GM19351 (cell line): ENCODE measurements at regions not wholly inside any gene's neighbourhood (a gene's known extent, or its start where the extent isn't known, plus 50 kb on each side); places are given as distances from the start of the nearest gene placed in this dataset.

Experiments used
- ATAC-seq: cut with Tn5 transposase; IDR thresholded peaks from one replicate; pipeline ENCODE4 v1.9.1; 2021; ENCODE audit warnings: mild to moderate bottlenecking, moderate library complexity; ENCODE audit not compliant: unreplicated experiment

DNA sequence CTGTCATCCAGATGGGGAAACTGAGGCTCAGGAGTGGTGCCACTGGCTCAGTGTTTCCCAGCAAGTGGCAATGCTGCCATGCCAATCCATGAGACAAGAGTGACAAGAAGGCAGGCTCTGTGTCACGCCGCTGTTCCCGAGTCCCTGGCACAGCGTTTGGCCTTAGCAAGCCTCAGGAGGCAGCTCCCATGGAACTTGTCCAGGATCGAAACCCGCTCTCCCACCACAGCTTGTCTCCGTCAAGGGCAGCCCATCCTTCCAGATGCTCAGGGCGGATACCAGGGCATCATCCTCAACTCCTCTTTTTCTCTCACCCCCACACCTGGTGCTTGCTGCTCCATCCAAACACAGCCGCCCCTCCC lies 110.6 kb upstream of the PTPN1 start:
- ATAC-seq = no peak

DNA sequence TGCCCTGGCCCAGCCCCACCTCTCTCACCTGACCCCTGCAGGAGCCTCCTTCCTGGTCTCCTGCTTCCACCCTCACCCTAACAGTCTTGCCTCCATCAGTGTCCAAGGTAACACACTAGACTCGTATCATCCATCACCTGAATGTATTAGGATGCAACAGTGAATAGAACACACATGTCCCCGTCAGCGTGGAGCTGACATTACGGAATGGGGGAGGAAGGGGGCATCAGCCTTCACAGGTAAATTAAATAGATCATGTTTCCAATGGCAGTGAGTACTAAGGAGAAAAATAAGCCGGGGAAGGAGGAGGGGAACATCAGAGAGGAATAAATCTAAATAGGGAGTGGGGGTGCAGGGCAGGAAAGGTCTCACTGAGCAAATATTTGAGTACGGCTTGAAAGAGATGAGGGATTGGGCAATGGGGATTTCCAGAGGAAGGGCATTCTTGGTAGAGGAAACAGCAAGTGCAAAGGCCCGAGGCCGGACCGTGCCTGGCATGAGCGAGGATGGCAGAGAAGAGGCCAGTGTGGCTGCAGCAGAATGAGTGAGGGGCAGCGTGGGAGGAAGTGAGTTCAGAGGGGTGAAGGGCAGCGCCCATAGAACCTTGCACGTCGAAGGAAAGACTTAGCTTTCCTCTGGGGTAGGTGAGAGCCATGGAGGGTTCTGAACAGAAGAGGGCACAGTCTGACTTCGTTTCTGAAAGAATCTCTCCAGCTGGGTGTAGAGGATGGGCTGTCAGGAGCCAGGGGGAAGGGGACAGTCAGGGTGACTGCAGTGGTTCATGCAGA lies 110.1 kb upstream of the PTPN1 start:
- no peak for ATAC-seq

DNA sequence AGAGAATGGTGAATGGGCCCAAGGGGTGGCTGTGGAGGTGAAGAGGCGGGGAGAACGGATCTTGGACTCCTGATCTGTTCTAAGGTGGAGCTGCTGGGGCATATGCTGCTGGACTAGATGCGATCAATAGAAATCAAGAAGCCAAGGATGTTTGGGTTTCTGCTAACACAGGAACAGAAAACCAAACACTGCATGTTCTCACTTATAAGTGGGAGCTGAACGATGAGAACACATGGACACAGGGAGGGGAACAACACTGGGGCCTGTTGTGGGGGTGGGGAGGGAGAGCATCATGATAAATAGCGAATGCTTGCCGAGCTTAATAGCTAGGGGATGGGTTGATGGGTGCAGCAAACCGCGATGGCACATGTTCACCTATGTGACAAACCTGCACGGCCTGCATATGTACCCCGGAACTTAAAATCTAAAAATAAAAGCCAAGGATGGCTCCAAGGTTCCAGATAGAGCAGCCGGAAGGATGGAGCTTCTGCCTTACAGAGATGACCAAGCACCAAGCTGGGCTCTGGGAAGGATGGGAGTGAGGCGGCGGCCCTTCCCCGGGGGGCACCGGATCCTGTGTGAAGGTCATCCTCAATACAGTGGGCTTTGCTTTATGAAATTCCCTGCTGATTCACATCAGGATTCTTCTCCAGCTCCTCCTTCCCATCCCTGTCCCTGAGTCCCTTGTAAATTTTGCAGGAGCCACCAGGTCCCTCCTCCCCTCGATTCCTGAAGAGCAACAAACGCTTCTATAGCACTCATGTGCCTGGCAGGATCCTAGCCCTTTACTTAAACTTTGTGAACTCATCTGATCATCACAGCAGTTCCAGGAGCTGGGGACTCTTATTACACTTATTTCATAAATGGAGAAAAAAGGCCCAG lies 109.2 kb upstream of the PTPN1 start:
- ATAC-seq = no peak

DNA sequence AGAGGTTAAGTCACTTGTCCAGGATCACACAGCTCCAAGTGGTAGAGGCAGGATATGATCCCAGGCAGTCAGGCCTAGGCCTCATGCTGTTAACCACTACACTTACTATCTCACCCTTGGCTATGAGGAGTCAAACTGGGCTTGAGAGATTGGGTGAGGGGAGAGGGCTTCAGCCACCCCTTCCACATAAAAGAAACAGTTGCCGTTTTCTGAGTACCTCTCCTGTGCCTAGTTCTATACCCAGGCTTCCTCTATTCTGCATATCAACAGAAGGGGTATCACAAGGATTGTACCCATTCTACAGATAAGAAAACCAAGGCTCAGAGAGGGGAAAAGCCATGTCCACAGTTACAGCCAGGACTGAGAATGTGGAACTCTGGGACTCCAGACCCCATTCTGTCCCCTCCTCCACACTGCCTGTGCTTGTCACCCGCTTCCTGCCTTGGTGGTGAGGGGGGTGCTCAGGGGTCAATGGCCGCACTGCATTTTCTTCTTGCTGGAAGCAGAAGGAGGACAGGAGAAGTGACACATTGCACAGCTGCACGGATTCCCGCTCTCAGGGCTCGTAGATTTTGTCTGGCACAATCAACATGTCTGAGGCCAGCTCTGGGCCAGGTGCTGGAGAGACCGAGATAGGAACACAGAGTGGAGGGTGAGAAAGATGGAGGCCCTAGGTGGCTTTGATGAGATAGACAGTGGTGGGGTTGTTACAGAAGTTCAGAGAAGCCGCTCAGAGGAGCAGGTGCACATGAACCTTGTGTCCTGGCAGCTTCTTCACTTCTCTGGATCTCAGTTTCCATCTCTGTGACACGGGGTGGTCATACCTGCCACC lies 108.4 kb upstream of the PTPN1 start:
- no peak for ATAC-seq

DNA sequence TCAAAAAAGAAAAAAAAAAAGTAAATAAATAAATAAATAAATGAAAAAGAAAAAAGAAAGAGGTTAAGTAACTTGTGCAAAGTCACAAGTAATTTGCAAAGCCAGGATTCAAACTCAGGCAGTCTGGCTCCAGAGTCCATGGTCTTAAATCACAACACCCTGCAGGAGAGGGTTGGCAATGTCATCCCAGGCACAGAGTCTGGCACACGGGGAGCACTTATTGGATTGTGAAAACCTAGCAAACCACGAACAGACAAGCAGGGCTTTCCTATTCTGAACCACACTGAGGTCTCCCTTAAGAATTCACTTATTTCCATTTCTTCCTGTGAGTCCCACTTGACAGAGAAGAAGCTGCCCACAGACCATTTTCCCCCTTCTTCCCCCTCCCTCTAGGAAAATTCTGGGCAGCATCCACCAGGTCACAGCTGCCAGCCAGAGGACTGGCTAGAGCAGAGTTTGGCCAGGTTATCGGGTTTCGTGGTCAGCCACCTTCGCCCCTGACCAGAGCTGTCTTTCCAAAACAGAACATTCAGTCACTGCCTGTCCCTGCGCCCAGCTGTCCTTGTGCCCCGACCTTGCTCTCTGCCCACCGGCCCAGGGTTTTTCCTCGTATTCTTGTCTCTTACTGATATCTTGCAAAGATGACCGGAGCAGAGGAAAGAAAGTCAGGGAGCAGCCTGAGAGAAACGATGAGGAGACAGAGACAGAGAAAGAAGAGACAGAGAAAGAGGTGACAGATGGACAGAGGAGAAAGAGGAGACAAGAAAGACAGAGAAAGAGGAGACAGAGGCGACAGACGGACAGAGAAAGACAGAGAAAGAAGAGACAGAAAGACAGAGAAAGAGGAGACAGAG lies 106.4 kb upstream of the PTPN1 start:
- ATAC-seq = no peak

DNA sequence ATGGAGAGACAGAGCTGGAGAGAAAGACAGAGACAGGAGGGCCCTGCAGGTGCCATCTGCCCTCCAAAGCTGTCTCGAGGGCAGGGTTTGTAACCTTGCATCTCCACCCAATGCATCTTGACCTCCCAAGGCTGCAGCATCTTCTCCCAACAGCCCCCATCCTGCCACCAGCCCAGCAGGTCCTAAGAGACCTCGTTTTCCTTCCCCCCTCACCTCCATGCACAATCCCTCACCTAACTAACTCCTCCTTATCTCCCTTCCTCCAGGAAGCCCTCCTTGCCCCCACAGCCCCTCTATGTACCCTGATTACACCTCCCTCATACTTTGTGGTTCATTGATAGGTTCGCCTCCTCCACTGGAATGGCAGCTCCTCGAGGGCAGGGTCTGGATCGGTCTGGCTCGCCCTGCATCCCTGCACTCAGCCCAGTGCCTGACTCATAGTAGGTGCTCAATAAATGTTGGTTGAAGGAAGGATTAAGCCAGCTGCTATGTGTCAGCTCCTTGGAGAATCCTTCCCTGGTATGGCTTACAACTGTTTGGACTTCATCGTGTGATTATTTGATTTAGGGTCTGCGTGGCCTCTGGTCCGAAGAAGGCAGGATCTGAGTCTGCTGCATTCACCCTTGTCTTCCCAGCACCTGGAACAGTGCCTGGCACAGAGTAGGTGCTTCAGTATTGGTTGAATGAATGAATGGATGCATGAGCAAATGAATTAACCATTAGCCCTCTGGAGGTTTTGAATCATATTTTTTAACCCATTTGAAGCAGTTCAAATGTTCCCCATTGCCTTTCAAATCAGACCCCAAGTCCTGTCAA lies 105.6 kb upstream of the PTPN1 start:
- no peak for ATAC-seq

DNA sequence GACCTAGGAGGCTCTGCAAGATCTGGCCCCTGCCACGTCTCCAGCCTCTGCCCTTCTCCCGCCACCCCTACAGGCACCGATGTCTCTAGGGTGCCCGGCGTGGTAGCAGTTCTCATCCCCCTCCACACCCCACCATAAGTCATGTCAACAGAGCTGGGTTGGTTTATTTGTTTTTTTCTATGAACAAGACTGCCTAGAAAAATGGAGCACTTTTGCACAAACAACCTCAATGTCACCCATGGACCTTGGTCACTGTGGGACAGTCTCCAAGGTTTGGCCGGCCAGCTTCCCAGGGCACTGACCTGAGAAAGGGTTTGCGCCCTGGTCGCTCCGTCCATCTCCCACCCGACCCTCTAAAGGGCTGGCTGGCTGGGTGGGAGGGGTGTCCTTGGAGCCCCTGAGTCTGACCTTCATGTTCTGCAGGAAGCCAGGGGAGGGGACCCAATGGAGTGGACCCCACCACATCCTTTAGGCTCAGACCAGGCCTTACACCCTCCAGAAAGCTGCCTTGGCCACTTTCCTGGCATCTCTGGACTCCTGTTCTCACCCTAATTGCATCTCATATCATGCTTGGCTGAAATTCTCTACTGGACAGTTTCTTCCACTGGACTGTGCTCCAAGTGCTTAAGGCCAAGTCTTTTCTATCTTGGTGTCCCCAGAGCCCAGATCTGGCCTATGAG lies 104.8 kb upstream of the PTPN1 start:
- ATAC-seq = no peak

DNA sequence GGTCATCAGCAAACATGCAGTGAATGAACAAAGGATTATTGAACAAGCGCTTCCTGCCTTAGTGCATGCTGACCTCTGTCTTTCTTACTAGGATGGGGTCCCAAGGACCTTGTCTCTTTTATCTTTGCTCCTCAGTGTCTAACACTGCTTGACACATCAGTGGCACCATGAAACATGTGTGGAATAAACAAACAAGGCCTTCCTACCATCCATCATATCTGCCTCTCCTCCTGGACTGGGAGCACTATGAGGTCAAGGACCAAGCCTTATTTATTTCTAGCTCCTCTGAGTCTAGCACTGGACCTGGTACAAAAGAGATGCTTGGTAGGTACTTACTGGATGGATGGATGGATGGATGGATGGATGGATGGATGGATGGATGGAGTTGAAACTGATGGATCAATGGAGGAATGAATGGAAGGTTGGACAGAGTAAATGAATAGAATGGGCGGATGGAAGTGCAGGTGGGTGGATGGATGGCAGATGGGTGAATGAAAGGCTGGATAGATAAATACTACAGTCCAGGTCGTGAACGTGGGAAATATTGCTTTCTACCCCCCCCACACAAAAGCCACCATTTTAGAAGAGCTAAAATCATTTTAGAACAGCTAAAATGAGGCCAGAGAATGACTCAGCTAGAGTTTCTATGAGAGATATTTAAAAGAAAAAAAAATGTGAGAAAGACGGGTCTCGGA lies 104.1 kb upstream of the PTPN1 start:
- ATAC-seq = no peak

DNA sequence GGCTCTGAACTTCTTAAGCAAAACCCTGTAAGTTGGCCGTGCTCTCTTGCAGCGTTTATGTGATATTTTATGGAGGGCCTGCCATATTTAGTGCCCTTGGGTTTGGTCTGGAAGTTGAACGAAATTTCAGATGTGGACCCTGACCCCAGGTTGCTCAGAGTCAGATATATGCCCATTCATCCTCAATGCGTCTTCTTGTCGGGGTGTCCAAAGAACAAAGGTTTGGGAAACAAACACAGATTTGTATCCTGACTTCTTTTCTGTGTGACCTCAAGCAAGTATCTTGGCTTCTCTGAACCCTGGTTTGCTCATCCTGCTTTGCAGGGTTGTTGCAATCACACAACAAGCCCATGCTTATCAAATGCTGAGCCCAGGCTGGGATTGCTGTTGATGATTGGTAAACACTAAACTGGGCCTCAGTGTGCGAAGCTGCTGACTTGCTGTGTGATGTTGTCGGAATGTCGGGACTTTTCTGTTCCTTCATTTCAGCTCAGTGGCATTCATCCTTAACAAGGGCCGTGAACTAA lies 103.5 kb upstream of the PTPN1 start:
- no peak for ATAC-seq

DNA sequence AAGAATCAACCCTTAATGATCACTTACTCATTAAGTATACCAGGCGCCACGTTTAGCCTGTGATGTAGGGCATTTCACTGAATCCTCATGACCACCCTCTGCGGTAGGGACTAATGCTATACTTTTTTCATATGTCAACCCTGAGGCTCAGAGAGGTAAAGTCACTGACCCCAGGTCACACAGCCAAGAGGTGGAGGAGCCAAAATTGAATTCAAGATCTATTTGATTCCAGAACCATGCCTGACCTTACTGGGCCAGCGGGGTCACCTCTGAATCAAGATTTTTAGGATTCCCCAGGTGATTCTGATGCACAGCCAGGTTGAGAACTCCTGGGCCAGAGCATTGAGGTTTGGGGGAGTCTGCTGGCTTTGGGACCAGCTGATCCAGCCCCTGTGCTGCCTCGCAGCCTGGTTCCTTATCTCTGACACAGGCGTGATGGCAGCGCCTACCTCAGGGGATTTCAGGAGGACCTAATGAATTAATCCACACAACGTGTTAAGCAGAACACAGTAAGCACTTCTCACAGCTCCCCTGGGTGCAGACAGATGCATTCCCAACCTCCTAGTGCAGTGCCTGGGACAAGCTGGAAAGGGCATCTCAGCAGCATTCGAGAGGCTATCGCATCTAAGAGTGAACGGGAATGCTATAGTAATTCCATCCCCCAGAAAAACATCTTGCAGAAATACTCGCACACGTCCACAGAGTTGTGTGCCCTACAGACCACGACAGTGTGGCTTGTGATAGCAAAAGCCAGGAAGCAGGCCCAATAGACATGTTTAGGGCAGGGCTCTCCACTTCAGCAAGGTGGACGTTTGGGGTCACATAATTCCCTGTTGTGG lies 101.4 kb upstream of the PTPN1 start:
- no peak for ATAC-seq

DNA sequence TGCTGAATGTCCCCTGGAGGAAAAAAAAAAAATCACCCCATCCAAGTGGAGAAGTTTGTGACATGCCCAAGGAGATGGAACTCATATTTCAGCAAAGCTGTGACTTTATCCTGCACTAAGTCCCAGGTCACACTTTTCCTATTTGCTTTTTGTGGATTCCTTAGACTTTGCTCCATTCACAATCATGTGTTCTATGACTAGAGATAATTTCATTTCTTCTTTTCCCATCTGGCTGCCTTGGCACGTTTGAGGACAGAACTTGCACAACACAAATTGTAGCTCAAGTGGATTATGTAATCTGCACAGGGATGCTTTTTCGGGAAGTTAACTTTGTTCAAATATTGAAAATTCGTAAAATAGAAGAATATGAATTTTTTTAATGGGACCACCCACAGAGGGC lies 100.7 kb upstream of the PTPN1 start:
- no peak for ATAC-seq

DNA sequence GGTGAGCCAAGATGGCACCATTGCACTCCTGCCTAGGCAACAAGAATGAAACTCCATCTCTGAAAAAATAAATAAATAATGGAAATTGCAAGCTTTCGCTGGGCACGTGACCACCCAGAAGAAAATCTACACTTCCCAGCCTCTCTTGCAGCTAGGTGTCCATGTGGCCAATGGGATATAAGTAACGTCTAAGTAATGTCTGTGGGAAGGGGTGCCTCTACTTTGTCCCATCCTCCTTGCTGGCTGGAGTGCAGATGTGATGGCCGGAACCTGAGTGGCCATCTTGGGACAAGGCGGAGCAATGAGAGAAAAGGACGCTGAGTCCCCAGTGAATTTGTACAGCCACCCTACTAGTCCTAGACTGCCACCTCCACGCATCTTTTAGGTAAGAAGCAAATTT lies 99.8 kb upstream of the PTPN1 start:
- no peak for ATAC-seq

DNA sequence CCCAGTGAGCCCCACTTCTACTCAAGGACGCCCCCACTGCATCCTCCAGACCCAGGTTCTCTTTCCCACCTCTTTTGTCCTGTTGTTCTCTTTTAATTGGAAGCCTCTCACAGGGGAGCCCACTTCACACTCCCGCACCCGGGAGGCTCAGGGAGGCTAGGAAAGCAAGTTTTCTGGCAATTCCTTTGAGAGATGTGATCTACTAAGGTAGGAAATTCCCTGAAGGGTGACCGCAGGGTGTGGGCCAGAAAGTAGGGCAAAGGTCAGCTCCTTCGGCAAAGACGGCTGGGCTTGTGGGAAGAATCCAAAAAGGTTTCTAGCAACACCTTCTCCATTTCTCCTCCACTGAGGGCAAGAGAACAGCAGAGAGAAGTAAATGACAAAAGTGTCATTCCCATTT lies 98.1 kb upstream of the PTPN1 start:
- no peak for ATAC-seq

DNA sequence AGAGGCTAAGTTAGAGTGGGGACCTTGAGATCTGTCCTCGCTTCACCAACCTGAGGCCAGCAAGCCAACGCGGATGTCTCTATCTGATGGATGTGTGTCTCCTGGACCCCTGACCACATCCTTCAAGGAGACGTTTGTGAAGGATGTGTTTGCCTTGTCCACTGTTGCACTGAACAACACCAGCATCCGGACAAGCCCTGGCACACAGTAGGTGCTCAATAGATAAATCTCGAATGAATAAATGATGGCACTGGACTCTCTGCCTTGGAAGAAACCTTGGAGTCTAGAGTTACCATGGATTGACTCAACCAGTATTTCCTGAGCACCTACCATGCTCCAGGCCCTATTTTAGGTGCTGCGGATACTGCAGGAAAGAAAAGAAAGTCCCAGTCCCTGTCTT lies 97.7 kb upstream of the PTPN1 start:
- ATAC-seq = no peak

DNA sequence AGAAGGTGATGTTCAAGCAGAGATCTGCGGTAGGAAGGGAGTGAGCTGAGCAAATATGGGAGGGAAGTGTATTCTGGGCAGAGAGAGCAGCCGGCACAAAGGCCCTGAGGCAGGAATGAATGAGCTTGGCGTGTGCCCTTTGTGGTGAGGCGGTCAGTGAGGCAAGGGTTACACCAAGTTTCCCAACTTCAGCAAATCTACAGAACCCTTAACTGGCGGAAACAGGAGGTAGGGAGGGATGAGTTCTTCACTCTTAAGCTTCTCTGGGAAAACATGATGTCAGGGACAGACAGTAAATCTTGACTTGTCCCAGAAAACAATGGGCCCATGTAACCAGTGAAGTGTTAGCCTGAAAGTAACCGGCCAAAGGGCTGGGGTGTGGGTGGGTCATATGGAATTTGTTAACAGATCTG lies 97.1 kb upstream of the PTPN1 start:
- no peak for ATAC-seq

DNA sequence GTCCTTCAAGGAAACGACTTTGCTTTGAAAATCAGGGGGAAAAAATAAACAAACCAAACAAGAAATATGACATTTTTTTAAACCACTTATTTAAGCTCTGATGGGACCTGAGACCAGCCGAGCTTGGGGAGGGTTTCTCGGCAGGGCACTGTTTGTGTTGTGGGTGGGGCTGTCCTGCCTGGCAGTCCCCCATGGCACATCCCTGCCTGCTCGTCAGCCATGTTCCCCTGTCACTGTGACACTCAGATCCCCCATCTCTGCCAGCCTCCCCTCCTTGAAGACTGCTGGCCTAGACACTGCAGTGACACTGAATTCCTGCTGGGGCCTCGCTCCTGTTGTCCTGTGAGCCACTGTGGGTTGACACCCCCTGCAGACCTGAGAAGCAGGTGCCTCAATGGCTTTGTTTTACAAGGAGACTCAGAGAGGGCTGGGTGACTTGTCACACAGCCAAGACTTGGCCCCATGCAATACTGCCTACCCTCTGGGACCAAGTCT lies 95.1 kb upstream of the PTPN1 start:
- ATAC-seq = no peak
